Gastrocnemius medialis (tissue), 4 donors: ENCODE measurements at regions not wholly inside any gene's neighbourhood (a gene's known extent, or its start where the extent isn't known, plus 50 kb on each side); places are given as distances from the start of the nearest gene placed in this dataset.

Source experiments
- CTCF ChIP-seq, 5 experiments: fragments of 450-650 bp in 3 of 5; fragments of 200-600 bp in 2 of 5; sonication (generic) in 2 of 5; IDR thresholded peaks in 4 of 5; conservative IDR thresholded peaks in 1 of 5; 1 replicate in 4 of 5; 2 replicates in 1 of 5; pipeline ENCODE4 v1.5.1; 2016 to 2019; ENCODE audit warnings: antibody characterized with exemption in 5 of 5, mild to moderate bottlenecking in 3 of 5, moderate library complexity in 3 of 5
- POLR2A ChIP-seq, 2 donors: fragments of 450-650 bp; IDR thresholded peaks; one replicate each; pipeline ENCODE4 v1.6.1; 2017; ENCODE audit warnings: antibody characterized with exemption in 2 of 2, mild to moderate bottlenecking in 2 of 2, moderate library complexity in 2 of 2

DNA sequence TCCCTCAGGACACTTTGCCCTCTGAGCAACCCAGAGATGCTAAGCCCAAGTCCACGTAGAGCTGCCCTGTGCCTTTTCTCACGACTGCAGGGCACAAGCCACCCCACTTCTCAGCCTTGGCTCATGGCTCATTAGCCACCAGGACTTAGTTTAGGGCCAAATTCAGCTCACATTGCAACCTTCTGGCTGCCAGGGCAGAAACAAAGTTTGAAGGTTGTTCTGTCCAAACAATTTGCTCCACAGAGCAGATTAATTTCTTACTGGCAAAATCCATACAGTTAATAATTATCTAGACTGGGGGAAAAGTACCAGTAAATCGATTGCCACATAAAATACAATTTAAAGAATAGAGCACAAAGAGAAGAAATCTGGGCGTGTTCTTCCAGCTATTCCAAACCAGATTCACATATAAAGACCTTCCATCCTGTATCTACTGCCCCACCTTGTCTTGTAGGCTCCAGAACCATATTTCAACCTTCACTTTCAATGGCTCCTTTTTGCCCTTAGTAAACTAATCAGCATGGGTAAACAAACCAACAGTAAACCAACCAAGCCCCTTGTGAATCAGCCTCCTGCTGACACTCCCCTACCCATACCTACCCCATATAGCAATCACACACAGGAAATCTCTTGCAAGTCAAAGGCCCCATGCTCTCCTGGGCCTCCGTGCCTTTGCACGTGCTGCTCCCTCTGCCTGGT lies 101.9 kb downstream of the QRSL1 start:
- no peak for TF ChIP-seq CTCF (IDR thresholded peaks at IDR 0.05 in 4 of 5, conservative IDR thresholded peaks at IDR 0.05 in 1 of 5)
- TF ChIP-seq POLR2A (IDR thresholded peaks at IDR 0.05): no peak
